ENCODE measurements at regions not wholly inside any gene's neighbourhood (a gene's known extent, or its start where the extent isn't known, plus 50 kb on each side); places are given as distances from the start of the nearest gene placed in this dataset.

- H3K9me3 ChIP-seq (ENCODE audit: control insufficient read depth, insufficient read depth, low read depth, low read length), result no peaks in the 10 kb centered on the region
- H3K27ac ChIP-seq (ENCODE audit: insufficient read depth, low read length), result peak overlapping the region; percentile 84
- no peak overlapping the region for H3K9ac ChIP-seq (ENCODE audit: insufficient read depth, low read length)
- H3K79me2 ChIP-seq (ENCODE audit: control insufficient read depth, insufficient read depth, low read length), result no peaks in the 10 kb centered on the region
- H3K27me3 ChIP-seq (ENCODE audit: control insufficient read depth, insufficient read depth, low read length), result no peaks in the 10 kb centered on the region
- peaks cover 16% of the 10 kb centered on the region for H3K4me1 ChIP-seq (ENCODE audit: control insufficient read depth, extremely low read depth, insufficient read depth, low read length)
- no peaks in the 10 kb centered on the region for H3K36me3 ChIP-seq (ENCODE audit: control insufficient read depth, insufficient read depth, low read length)
- DNase-seq (ENCODE audit: low read depth in 2 of 2), result peak; percentile 82 to 85
- no peak overlapping the region for H3K4me3 ChIP-seq (replicated peaks in 1 of 4; ENCODE audit: control extremely low read depth in 1 of 4, insufficient read depth in 1 of 4, low read depth in 3 of 4, low read length in 4 of 4)
- TF ChIP-seq CTCF (conservative IDR thresholded peaks at IDR 0.05 in 1 of 2, IDR thresholded peaks at IDR 0.05 in 1 of 2; ENCODE audit: low read depth in 1 of 2, low read length in 2 of 2) (no peak), EZH2 (IDR thresholded peaks at IDR 0.05; ENCODE audit: low read length, missing control alignments) (no peak)
- no peak overlapping the region for H2AFZ ChIP-seq (ENCODE audit: low read length)
- no peaks in the 10 kb centered on the region for H4K20me1 ChIP-seq (ENCODE audit: control insufficient read depth, extremely low read depth, insufficient read depth, low read length)
- H3K4me2 ChIP-seq (ENCODE audit: extremely low read depth, insufficient read depth, low read length), result peak overlapping the region; percentile 62
These were observed 78.2 kb upstream of the STEAP1B start for GRCh38 chr7:22578007-22578733.

DNA sequence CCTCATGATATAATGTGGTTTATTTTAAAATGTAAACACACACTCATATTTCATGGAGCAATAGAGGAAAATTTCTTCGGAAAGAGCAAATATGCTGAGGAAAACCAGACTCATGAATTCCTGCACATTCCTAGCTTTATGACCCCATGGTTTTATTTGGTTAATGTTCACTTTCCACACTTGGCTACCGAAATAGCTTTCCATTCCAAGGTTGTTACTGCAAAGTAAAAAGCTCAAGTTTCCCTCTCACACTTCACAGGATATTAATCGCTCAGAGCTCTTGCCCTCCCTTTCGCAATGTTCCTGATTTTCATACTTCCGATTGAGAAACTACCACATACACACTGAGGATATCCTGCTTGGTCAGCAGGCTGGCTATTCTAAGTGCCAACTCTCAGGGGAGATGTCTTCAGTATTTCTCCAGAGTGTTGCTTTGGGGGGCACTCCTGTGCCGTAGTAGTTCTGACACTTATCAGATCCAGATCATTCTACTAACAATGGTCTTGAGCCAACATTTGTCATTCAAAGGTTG is 77.5 kb upstream of the STEAP1B start:
- peak overlapping the region; percentile 84 for H3K27ac ChIP-seq (ENCODE audit: insufficient read depth, low read length)
- H2AFZ ChIP-seq (ENCODE audit: low read length), result no peak overlapping the region
- TF ChIP-seq CTCF (conservative IDR thresholded peaks at IDR 0.05 in 1 of 2, IDR thresholded peaks at IDR 0.05 in 1 of 2; ENCODE audit: low read depth in 1 of 2, low read length in 2 of 2), result no peak
- TF ChIP-seq EZH2 (IDR thresholded peaks at IDR 0.05; ENCODE audit: low read length, missing control alignments), result no peak
- H3K36me3 ChIP-seq (ENCODE audit: control insufficient read depth, insufficient read depth, low read length), result no peaks in the 10 kb centered on the region
- H3K9ac ChIP-seq (ENCODE audit: insufficient read depth, low read length), result no peak overlapping the region
- peak; percentile 99 for DNase-seq (ENCODE audit: low read depth in 2 of 2)
- H3K4me2 ChIP-seq (ENCODE audit: extremely low read depth, insufficient read depth, low read length), result peak overlapping the region; percentile 62
- no peaks in the 10 kb centered on the region for H3K79me2 ChIP-seq (ENCODE audit: control insufficient read depth, insufficient read depth, low read length)
- H4K20me1 ChIP-seq (ENCODE audit: control insufficient read depth, extremely low read depth, insufficient read depth, low read length), result no peaks in the 10 kb centered on the region
- H3K27me3 ChIP-seq (ENCODE audit: control insufficient read depth, insufficient read depth, low read length), result no peaks in the 10 kb centered on the region
- H3K4me1 ChIP-seq (ENCODE audit: control insufficient read depth, extremely low read depth, insufficient read depth, low read length), result peaks cover 16% of the 10 kb centered on the region
- H3K9me3 ChIP-seq (ENCODE audit: control insufficient read depth, insufficient read depth, low read depth, low read length), result no peaks in the 10 kb centered on the region
- H3K4me3 ChIP-seq (replicated peaks in 1 of 4; ENCODE audit: control extremely low read depth in 1 of 4, insufficient read depth in 1 of 4, low read depth in 3 of 4, low read length in 4 of 4), result no peak overlapping the region

GRCh38 chr7:22576612-22577469 is 76.9 kb upstream of the STEAP1B start:
- Histone ChIP-seq H2AFZ (ENCODE audit: low read length) (no peak overlapping the region), H3K9ac (ENCODE audit: insufficient read depth, low read length) (no peak overlapping the region), H3K4me3 (replicated peaks in 1 of 4; ENCODE audit: control extremely low read depth in 1 of 4, insufficient read depth in 1 of 4, low read depth in 3 of 4, low read length in 4 of 4) (no peak overlapping the region), H3K9me3 (ENCODE audit: control insufficient read depth, insufficient read depth, low read depth, low read length) (no peaks in the 10 kb centered on the region), H3K79me2 (ENCODE audit: control insufficient read depth, insufficient read depth, low read length) (no peaks in the 10 kb centered on the region), H4K20me1 (ENCODE audit: control insufficient read depth, extremely low read depth, insufficient read depth, low read length) (no peaks in the 10 kb centered on the region), H3K4me2 (ENCODE audit: extremely low read depth, insufficient read depth, low read length) (no peak overlapping the region), H3K27me3 (ENCODE audit: control insufficient read depth, insufficient read depth, low read length) (no peaks in the 10 kb centered on the region), H3K36me3 (ENCODE audit: control insufficient read depth, insufficient read depth, low read length) (no peaks in the 10 kb centered on the region), H3K4me1 (ENCODE audit: control insufficient read depth, extremely low read depth, insufficient read depth, low read length) (peaks cover 16% of the 10 kb centered on the region), H3K27ac (ENCODE audit: insufficient read depth, low read length) (peak overlapping the region; percentile 84)
- no peak for TF ChIP-seq CTCF (conservative IDR thresholded peaks at IDR 0.05 in 1 of 2, IDR thresholded peaks at IDR 0.05 in 1 of 2; ENCODE audit: low read depth in 1 of 2, low read length in 2 of 2)
- TF ChIP-seq EZH2 (IDR thresholded peaks at IDR 0.05; ENCODE audit: low read length, missing control alignments), result no peak
- DNase-seq (ENCODE audit: low read depth in 2 of 2), result peak in 1 of 2 donors; percentile 56
